CD4-positive, alpha-beta T cell treated with Interferon gamma for 1 hour (primary cell): ENCODE measurements at regions not wholly inside any gene's neighbourhood (a gene's known extent, or its start where the extent isn't known, plus 50 kb on each side); places are given as distances from the start of the nearest gene placed in this dataset.
"Not testable (repeated sequence)": the region's sequence is repeated elsewhere in the genome, so short reads cannot be mapped to it uniquely, and the experiment has no call there.

Experiments used
- DNase-seq: peaks from one replicate; pipeline ENCODE4 v3.0.0-alpha.2; 2020

- not testable (repeated sequence) for DNase-seq
Measured at GRCh38 chr12:76292891-76293290, 55.3 kb downstream of the BBS10 start.

GRCh38 chr12:76292305-76292704 lies 55.9 kb downstream of the BBS10 start:
- not testable (repeated sequence) for DNase-seq

GRCh38 chr12:76290963-76291859 lies 57.0 kb downstream of the BBS10 start:
- DNase-seq: no peak

GRCh38 chr12:76288218-76288617 lies 60.0 kb downstream of the BBS10 start:
- no peak for DNase-seq

GRCh38 chr12:76284816-76285750 lies 63.1 kb downstream of the BBS10 start:
- no peak for DNase-seq

- DNase-seq: no peak
Measured at GRCh38 chr12:76282744-76283143, 65.5 kb downstream of the BBS10 start.

- no peak for DNase-seq
Measured at GRCh38 chr12:76277480-76277879, 70.7 kb downstream of the BBS10 start.

GRCh38 chr12:76276499-76277151 lies 71.6 kb downstream of the BBS10 start:
- no peak for DNase-seq

GRCh38 chr12:76275511-76276093 lies 72.6 kb downstream of the BBS10 start:
- no peak for DNase-seq

GRCh38 chr12:76274420-76275083 lies 73.7 kb downstream of the BBS10 start:
- DNase-seq: no peak

GRCh38 chr12:76272287-76272686 lies 75.9 kb downstream of the BBS10 start:
- DNase-seq: no peak

GRCh38 chr12:76270657-76271358 lies 77.4 kb downstream of the BBS10 start:
- no peak for DNase-seq

- no peak for DNase-seq
Measured at GRCh38 chr12:76268267-76268666, 79.9 kb downstream of the BBS10 start.

GRCh38 chr12:76266797-76267196 lies 81.4 kb downstream of the BBS10 start:
- no peak for DNase-seq

- no peak for DNase-seq
Measured at GRCh38 chr12:76265424-76266180, 82.6 kb downstream of the BBS10 start.

- DNase-seq: no peak
Measured at GRCh38 chr12:76264611-76265012, 83.6 kb downstream of the BBS10 start.

GRCh38 chr12:76263696-76264095 lies 84.5 kb downstream of the BBS10 start:
- DNase-seq: no peak

- no peak for DNase-seq
Measured at GRCh38 chr12:76260390-76260748, 87.8 kb downstream of the BBS10 start.

- no peak for DNase-seq
Measured at GRCh38 chr12:76259660-76260389, 88.4 kb downstream of the BBS10 start.

- DNase-seq: no peak
Measured at GRCh38 chr12:76259106-76259505, 89.1 kb downstream of the BBS10 start.
